ENCODE measurements at regions not wholly inside any gene's neighbourhood (a gene's known extent, or its start where the extent isn't known, plus 50 kb on each side); places are given as distances from the start of the nearest gene placed in this dataset.
A peak's percentile ranks its signal among the peaks of the same experiment; 100 is the strongest.

DNA sequence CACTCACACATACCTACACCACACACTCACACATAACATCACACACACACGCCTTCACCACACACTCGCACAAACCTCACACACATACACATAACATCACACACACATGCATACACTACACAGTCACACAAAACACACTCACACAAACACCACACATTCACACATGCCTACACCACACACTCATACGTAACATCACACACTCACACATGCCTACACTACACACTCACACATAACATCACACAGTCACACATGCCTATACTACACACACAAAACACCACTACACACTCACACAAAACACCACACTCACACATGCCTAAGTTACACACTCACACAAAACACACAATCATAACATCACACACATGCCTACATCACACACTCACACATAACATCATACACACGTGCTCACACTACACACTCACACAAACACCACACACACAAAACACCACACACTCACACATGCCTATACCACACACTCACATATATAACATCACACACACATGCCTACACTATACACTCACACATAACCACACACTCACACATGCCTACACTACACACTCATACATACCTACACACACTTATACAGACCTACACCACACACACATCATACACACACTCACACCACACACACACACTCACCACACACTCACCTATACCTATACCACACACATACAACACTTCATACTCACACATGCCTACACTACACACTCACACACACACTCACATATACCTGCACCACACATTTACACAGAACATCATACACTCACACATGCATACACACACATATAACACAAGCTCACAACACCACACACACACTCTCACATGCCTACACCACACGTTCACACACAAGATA, 383.5 kb downstream of the C6orf118 start:
- Histone ChIP-seq H3K79me1 (ENCODE audit: low read depth in 1 of 2, low read length in 2 of 2) (no peaks in the 10 kb centered on the region), H3K18ac (ENCODE audit: low read depth, low read length) (no peak overlapping the region), H2BK20ac (ENCODE audit: low read depth, low read length) (no peak overlapping the region), H3K4me3 (ENCODE audit: insufficient read depth, low read depth, low read length) (no peak overlapping the region), H2BK15ac (ENCODE audit: low read depth, low read length) (no peak overlapping the region), H3K4ac (ENCODE audit: low read depth, low read length) (no peak overlapping the region), H3K9me3 (ENCODE audit: control insufficient read depth, insufficient read depth, low read length) (peaks cover 8% of the 10 kb centered on the region), H3K14ac (replicated peaks; ENCODE audit: low read depth, low read length) (no peak overlapping the region), H3K4me1 (ENCODE audit: control insufficient read depth, insufficient read depth, low read length) (no peaks in the 10 kb centered on the region), H2BK120ac (ENCODE audit: low read depth, low read length) (no peak overlapping the region), H3K9ac (ENCODE audit: low read depth, low read length) (no peak overlapping the region), H2AFZ (replicated peaks; ENCODE audit: low read length, poor library complexity) (no peak overlapping the region), H4K91ac (ENCODE audit: insufficient read depth, low read depth, low read length) (no peak overlapping the region), H2BK5ac (ENCODE audit: low read depth, low read length, poor library complexity, severe bottlenecking) (peak overlapping the region; percentile 92), H3K56ac (ENCODE audit: extremely low read depth, insufficient read depth, low read length) (no peak overlapping the region), H2AK5ac (ENCODE audit: low read depth, low read length) (no peak overlapping the region), H4K5ac (ENCODE audit: low read depth, low read length) (no peak overlapping the region), H3K4me2 (ENCODE audit: low read depth, low read length) (no peak overlapping the region), H3K36me3 (ENCODE audit: control insufficient read depth, insufficient read depth, low read length) (no peaks in the 10 kb centered on the region), H3K27ac (ENCODE audit: insufficient read depth, low read length) (no peak overlapping the region), H3K27me3 (ENCODE audit: control insufficient read depth, insufficient read depth, low read length) (no peaks in the 10 kb centered on the region), H3K9me1 (ENCODE audit: insufficient read depth, low read length) (no peaks in the 10 kb centered on the region), H4K8ac (ENCODE audit: low read depth in 2 of 2, low read length in 2 of 2) (no peak overlapping the region), H2AK9ac (replicated peaks; ENCODE audit: low read depth, low read length, poor library complexity) (no peak overlapping the region), H3K23ac (ENCODE audit: low read depth, low read length) (no peak overlapping the region), H4K20me1 (ENCODE audit: insufficient read depth, low read length) (no peaks in the 10 kb centered on the region)
- in situ Hi-C loops (cut with MboI; ENCODE audit: low sequenced_read_pairs), result no loop called here
- no peak for DNase-seq
- dilution Hi-C loops (cut with HindIII; ENCODE audit: low sequenced_read_pairs, unreplicated experiment), result no loop called here
- ChIA-PET CTCF (no interaction called here), POLR2A (ENCODE audit: unreplicated experiment) (no interaction called here)
- ATAC-seq (ENCODE audit: low read depth), result no peak
- intact Hi-C loops (cut with micrococcal nuclease), result loop anchor here (2.0 kb wide), 1 partner anchor 1509 kb away; no protein-coding TSS in a partner anchor
- TF ChIP-seq MAFK (IDR thresholded peaks at IDR 0.05; ENCODE audit: low read depth, low read length), result no peak
- no peak for TF ChIP-seq BHLHE40 (IDR thresholded peaks at IDR 0.05; ENCODE audit: low read depth, low read length)
- no peak for TF ChIP-seq CEBPB (IDR thresholded peaks at IDR 0.05; ENCODE audit: low read depth, low read length)
- TF ChIP-seq NFE2L2 (IDR thresholded peaks at IDR 0.05; ENCODE audit: low read depth, low read length), result no peak
- TF ChIP-seq, protein P1, sequence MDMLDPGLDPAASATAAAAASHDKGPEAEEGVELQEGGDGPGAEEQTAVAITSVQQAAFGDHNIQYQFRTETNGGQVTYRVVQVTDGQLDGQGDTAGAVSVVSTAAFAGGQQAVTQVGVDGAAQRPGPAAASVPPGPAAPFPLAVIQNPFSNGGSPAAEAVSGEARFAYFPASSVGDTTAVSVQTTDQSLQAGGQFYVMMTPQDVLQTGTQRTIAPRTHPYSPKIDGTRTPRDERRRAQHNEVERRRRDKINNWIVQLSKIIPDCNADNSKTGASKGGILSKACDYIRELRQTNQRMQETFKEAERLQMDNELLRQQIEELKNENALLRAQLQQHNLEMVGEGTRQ (IDR thresholded peaks at IDR 0.05; ENCODE audit: low read depth, low read length), result no peak
- no peak for TF ChIP-seq RFX5 (IDR thresholded peaks at IDR 0.05; ENCODE audit: low read depth, low read length)
- TF ChIP-seq, protein P2, sequence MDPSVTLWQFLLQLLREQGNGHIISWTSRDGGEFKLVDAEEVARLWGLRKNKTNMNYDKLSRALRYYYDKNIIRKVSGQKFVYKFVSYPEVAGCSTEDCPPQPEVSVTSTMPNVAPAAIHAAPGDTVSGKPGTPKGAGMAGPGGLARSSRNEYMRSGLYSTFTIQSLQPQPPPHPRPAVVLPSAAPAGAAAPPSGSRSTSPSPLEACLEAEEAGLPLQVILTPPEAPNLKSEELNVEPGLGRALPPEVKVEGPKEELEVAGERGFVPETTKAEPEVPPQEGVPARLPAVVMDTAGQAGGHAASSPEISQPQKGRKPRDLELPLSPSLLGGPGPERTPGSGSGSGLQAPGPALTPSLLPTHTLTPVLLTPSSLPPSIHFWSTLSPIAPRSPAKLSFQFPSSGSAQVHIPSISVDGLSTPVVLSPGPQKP (IDR thresholded peaks at IDR 0.05; ENCODE audit: borderline replicate concordance, low read depth, low read length), result no peak
- TF ChIP-seq, protein P3, sequence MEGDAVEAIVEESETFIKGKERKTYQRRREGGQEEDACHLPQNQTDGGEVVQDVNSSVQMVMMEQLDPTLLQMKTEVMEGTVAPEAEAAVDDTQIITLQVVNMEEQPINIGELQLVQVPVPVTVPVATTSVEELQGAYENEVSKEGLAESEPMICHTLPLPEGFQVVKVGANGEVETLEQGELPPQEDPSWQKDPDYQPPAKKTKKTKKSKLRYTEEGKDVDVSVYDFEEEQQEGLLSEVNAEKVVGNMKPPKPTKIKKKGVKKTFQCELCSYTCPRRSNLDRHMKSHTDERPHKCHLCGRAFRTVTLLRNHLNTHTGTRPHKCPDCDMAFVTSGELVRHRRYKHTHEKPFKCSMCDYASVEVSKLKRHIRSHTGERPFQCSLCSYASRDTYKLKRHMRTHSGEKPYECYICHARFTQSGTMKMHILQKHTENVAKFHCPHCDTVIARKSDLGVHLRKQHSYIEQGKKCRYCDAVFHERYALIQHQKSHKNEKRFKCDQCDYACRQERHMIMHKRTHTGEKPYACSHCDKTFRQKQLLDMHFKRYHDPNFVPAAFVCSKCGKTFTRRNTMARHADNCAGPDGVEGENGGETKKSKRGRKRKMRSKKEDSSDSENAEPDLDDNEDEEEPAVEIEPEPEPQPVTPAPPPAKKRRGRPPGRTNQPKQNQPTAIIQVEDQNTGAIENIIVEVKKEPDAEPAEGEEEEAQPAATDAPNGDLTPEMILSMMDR (conservative IDR thresholded peaks at IDR 0.05; ENCODE audit: low read depth, low read length), result no peak
- BruUV-seq (replicated peaks), result no TSS peak
- 69 to 100% methylated on average over 3 to 4 of the region's 5 CpGs for WGBS, 2 experiments (ENCODE audit: extremely low coverage in 2 of 2, insufficient read length in 1 of 2)

All from IMR-90 (cell line).